HG03520 (cell line): ENCODE measurements at regions not wholly inside any gene's neighbourhood (a gene's known extent, or its start where the extent isn't known, plus 50 kb on each side); places are given as distances from the start of the nearest gene placed in this dataset.

Experiments
- ATAC-seq: cut with Tn5 transposase; IDR thresholded peaks from one replicate; pipeline ENCODE4 v1.9.1; 2021; ENCODE audit warnings: mild to moderate bottlenecking, moderate library complexity; ENCODE audit not compliant: unreplicated experiment

DNA sequence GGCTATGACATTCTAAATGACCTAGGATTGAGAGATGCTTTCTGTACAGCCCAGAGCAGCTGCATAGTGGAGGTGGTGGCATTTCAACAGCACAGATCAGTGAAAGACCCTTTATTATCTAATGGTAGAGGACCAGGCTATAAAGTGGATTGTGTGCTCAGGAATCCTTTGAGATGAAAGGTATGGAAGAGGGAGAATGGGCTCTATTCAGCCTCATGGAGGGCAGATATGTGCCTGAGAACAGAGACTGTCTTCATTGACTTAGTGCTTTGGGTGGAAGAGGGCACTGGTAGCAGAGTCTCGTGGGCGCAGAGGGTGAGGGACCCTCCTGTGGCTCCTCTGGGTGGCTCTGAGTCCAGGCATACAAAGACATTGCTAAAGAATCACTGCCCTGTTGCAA lies 130.0 kb upstream of the SLC24A5 start:
- no peak for ATAC-seq

DNA sequence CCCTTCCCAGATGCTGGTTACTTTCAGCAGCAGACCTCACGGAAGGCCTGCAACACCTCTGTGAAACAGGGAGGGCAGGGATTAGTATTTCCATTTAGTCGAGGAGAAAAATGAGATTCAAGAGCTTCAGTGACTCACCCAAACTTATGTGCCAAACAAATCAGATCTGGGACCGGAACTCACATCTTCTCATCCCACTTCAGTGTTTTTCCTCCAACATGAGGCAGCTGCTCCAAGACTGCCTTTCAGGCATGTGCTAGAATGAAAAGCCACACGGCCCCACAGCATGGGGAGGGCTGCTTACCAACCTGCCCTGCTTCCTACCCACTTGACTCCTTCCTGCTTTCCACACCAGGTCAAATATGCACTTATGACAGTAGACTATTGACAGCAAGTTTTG lies 129.4 kb upstream of the SLC24A5 start:
- no peak for ATAC-seq

DNA sequence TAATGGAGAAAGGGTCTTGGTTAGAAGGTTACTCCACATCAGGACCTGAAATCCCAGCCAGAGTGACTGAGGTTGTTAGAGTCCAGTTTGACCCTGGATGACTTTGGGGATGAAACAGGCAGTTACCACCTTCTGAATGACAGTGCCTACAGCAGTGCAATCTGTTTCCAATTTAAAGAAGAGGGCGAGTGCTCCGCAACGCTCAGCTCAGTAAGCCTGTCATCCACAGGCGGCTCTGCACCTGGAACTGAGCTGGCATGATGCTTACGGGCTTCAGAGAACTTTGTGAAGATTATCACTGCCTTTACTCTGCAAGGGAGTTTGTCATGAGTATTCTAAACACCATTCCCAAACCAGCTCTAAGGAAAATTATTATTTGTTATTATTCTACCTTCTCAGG lies 127.7 kb upstream of the SLC24A5 start:
- no peak for ATAC-seq

DNA sequence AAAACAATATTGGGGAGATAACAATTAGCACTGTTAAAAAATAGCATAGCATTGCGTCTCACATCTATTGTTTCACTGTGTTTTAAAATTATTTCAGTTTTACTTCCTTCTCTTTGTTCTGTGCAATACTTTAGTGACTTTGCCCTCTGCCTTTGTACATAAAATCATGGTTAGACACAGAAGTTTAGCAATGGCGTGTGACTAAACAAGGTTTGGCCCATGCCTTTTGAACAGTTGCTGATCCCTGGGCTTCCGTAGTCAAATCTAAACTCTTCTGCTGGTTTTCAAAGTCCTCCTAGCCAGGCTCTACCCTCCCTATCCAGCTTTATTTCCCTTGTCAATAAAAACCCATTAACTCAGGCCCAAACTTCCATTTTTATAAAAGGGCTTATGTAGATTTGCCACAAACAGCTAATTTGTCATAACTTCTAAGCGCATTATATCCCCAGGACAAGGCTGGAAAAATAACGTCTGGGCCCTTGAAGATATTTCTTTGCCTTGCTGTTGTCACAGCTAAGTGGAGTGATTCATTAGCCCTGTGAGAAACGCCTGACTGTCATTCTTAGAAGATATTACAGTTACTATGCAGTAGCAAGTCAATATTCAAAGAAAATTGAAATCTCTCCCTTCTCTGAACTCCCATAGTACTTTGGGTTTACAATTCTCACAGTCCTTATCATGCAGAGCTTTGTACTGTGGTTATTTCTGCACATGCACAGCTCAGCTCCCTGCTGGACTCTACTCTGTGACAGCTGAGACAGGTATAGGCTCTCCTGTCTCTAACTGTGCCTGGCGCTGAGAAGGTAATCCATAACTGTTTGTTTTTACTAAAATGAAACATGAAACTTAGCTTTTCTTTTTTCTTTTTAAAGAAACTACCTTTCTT lies 123.4 kb upstream of the SLC24A5 start:
- ATAC-seq, result no peak

DNA sequence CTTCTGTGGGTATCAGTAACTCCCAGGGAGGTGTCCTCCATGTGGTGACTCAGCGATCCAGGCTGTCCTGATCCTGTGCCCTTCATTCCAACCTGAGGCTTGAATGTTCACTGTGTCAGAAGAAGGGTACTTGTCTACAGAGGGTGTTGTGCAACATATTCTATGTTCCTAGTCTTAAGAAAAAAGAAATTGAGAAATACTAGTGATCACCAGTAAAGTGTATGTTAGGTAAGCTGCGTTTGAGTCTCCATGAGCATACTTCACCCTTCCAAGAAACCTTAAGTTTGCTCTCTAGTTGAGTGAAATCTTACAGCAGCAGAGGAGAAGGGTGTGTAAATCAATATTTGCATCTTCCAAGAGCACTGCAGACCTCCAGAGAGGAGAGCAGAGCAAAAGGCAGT lies 122.2 kb upstream of the SLC24A5 start:
- ATAC-seq, result no peak

DNA sequence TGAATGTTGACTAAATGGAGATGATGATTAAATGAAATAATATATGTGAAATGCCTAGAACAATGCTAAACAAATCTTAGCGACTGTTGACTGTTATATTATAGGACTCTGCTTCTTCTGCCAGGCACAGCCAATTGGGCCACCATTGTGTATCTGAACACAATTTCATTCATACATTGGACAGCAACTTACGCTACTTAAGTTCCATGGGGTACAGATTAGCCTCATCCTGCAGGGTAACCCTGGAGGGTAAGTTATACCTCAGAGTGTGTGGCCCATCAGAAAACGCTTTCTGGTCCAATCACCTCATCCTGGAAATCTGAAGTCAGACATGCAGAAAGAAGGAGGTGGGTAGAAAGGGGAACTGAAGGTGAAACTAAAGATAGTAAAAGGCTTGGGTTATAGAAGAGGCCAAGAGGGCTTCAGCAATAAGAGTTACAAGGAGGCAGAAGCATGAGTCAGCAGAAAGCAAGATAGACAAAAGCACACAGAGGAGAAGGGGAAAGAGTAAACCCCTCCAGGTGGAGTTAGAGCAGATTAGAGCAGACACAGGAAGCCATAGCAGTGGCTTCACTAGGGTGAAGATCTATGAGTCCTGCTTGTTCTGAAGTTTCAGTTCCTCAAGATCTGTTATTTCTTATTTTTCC lies 119.3 kb upstream of the SLC24A5 start:
- peak; percentile 91 for ATAC-seq

DNA sequence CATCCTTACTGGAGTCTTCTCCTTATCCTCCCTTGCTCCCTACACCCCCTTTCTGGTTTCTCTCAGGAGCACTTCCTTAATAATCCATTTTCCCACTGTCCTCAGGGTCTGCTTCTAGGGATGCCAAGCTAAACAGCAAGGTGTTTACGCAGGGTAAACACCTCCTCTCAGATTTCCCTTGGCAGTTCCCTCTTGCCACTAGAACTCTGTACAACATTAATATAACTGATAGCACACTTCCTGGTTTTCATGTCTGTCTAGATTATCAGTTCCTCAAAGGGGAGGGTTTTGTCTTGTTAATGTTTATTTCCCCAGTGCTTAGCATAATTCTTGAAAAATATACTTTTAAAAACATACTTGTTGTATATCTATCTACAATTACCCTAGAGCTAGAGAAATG lies 118.0 kb upstream of the SLC24A5 start:
- no peak for ATAC-seq

DNA sequence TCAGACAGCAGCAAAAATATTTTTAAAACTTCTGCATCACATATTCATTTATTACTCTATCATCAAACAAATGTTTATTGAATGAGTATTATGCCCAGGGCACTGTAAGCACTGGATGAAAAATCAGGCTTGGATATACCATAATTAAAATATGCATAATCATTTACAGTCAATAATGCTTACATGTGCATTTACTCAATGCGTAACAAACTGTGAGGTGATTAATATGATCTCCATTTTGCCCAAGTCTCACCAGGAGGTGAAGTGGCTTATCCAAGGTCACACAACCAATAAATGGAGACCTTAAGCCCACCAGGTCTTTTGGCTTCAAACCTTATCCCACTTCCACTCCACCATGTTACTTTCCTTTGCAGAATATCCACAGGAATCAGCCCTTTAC lies 117.3 kb upstream of the SLC24A5 start:
- ATAC-seq, result no peak

DNA sequence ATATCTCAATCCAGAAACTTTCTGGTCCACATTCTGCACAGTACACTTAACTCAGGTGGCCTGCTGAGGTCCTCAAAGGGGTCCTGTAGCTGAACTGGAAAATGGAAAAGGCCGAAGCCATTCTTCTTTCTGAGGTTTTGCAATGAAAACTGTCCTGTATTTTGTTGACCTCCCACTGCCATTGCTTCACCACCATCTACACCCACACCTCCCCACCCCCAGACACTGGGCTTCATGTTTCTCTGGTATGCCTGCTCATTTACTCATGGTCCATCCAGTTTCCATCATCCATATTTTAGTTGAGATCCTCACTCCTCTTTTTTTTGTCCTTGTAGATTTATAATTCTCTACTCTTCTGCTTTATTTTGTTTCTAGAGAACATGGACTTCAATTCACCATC lies 115.7 kb upstream of the SLC24A5 start:
- no peak for ATAC-seq

DNA sequence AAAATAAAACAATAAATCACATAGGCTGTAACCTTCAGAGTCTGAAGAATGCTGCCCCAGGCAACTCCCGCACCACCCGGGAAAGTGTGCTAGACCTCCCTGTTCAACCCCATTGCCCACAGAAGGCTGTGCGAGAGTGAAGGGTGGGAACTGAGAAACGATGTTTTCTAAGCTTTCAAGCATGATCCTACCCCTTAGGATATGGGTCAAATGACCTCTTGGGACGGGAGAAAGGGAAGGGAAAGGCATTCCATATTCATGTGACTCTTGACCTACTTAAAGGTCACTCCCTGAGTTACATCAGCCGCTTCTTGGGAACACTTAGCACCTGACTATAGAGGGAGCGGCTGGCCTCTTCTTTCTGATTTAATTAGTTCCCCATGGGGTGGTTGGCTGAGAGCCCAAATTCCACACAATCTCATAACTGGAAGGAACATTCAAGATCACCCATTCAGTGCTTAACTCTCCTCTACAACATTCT lies 114.7 kb upstream of the SLC24A5 start:
- ATAC-seq, result no peak

DNA sequence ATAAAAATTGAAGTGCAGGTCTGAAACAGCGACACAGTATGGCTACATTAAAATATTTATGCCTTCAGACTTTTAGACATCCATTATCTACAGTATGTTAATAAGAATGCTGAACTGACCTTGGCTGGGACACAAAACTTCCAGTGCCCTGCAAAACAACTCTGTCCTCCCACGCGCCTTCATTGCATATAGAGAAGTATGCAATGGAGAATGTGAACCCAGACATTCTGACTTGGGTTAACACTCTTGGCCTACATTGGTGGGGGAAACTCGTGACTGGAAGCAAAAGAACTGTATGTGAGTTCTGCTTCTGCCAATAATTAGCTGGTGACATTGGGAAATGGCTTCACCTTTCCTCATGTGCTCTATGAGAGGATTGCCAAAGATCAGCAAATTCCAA lies 110.5 kb upstream of the SLC24A5 start:
- ATAC-seq, result no peak

DNA sequence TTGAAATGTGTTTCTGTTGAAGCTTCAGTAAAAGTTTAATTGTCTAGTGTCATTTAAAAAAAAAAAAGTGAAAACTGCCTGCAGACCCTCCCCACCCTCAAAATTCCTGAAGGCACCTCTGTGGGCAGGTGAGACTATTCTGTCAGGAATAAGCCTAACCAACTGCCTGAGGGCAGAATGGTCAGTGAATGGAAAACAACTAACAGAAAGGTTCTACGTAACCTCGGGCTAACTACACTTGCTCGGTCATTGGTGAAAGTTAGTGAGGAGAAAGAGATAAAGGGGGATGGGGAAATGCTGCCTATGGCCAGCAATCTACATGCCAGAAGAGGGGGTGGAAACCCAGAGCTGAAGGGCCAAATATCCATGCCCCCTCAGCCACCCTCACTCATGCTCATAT lies 108.6 kb upstream of the SLC24A5 start:
- ATAC-seq, result no peak

DNA sequence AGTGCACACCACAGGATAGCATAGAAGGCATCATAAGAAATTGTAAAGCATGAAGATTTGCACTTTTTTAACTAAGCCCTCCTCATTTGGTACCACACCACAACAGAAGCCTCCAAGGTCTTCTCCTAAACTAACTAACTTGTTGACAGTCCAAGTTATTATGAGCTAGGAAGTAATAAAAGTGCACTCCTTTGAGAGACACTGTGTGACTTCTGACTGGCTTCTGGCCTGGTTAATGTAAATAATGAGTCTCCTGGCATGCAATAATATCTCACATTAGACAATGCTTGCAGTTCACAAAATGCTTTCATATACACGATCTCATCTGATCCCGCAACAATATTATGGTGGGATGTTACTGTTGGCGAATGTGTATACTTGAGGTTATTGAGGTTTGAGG lies 103.9 kb upstream of the SLC24A5 start:
- no peak for ATAC-seq

DNA sequence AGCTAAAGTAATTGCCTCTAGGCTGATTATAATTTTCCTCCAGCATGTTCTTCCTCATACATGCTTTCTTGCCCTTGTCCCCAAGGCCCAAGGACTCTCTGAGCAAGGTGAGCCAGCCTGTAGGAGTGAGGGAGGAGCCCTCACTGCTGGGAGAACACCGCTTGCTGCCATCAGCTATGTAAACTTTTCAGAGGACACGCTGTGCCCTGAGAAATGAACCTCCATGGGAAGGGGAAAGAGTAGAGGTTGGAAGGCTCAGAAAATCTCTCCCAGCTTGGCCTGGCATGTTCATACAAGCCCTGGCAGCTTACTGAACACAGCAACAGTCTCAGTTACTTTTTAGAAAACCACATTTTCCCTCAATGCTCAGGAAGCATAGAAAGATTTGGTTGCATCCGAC lies 103.0 kb upstream of the SLC24A5 start:
- no peak for ATAC-seq

DNA sequence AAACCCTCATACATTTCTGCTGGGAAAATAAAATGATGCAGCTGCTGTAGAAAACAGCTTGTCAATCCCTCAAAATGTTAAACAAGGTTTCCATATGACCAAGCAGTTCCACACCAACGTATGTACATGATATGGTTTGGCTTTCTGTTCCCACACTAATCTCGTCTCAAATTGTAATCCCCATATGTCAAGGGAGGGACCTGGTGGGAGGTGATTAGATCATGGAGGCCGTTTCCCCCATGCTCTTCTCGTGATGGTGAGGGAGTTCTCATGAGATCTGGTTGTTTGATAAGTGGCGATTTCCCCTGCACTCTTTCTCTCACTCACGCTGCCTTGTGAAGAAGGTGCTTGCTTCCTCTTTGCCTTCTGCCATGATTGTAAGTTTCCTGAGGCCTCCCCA lies 100.6 kb upstream of the SLC24A5 start:
- no peak for ATAC-seq

DNA sequence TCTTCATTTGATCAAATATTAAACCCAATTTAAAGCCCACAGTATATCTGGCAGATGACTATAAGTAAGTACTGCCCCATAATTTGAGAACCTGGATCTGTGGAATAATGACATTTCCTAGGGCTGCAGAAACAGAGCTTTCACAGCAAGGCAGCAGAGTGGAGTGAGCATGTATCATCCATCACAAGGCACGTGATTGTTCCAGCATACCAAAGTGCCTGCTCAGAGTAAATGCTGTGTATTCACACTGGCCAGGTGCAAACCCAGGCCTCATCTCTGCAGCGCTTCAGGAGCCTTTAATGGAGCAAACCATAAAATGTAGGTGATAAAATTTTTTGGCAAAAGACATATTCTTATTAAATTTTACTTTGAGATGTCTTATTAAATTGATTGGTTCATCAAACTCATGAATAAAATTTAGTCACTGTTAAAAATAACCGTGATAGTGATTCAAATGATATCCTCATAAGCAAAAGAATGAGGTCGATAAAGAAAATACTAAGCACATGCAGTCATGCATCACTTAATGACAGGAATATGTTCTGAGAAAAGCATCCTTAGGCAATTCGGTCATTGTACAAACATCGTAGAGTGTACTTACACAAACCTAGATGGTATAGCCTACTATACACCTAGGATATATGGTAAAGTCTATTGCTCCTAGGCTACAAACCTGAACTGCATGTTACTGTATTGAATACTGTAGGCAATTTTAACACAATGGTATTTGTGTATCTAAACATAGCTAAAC lies 99.3 kb upstream of the SLC24A5 start:
- ATAC-seq, result no peak

DNA sequence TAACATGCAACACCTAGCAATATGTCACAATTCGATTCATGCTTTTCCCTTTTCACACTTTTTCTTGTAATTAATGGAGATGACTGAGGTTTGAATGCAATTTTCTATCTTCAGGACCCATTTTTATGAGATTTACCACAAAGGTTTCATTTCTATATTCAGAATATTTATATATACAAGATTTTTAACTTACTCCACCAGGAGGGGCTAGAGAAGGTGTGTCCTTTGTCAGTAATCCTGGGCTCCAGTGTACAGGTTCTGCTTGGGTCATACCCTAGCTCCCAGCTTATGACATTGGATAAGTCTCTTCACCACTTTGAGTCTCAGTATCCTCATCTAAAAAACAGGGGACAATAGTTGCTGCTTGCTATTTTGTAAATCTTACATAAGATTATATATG lies 95.7 kb upstream of the SLC24A5 start:
- no peak for ATAC-seq

DNA sequence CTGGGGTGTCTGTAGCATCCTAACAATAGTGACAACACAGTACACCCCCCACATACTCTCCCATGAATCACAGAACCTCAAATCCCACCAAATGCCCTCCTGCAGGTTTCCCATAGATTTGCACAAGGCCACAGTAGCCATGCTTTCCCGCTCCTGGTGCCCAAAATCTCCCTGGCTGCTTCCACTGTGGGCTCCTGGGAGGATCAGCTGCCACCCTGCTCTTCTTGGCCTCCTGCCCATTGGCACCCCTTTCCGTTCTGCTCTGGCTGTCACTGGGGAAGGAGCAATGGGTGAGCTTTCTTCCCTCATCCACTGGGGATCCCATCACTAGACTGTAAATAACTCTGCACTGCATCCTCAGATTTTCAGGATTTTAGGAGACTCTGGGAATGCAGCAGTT lies 92.1 kb upstream of the SLC24A5 start:
- no peak for ATAC-seq

DNA sequence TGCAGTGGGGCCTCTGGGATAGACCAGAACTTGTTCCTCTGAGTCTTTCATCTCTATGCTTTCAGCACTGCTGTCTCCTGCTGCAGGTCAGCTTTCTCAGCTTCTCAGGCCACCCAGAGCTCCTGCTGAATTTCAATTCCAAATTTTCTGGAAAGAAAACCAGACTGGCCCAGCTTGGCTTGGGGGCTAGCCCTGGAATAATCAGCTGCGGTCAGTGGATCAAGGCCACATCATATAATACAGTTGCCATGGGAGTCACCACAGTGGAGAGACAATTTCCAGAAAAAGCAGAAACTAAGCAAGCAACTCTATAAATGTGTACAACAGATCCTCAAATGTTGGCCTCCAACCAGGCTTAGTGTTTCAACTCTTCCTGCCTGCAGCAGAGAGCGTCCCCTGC lies 91.1 kb upstream of the SLC24A5 start:
- no peak for ATAC-seq

DNA sequence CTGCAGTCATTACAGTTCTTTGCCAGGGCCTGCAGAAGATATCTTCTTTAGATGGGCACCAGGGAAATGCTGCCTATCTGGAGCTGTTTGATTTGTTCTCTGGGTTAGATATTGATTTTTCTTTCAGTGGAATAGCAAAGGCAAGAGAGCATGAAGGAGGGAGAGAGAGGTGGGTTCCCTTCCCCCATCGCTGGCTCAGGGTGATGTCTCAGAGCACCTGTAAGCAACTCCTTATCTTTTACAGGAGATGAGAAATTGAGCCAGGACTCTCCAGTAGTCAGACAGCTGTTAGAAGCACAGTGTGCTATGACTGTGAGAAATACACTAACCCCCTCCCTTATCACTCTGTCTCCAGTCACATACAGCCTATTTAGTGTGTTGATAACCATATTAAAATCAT lies 89.3 kb upstream of the SLC24A5 start:
- no peak for ATAC-seq

DNA sequence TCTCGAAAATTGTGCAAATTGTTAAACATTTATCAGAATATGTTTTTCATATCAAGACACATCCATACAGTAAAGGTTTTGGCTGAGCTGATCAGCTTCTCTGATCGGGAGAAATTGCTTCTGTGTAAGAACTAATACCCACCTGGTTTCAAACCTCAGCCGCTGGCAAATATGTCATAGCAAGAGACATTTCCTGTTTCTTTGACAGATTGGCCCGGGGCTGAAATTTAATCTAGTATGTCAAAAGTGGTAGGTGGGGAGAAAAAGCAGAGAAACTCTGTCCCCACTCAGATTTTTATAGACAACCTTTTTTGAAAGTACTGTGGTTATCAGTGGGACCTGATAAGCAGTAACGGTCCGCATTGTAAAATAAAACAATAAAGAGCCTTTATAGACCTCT lies 88.8 kb upstream of the SLC24A5 start:
- ATAC-seq, result no peak

DNA sequence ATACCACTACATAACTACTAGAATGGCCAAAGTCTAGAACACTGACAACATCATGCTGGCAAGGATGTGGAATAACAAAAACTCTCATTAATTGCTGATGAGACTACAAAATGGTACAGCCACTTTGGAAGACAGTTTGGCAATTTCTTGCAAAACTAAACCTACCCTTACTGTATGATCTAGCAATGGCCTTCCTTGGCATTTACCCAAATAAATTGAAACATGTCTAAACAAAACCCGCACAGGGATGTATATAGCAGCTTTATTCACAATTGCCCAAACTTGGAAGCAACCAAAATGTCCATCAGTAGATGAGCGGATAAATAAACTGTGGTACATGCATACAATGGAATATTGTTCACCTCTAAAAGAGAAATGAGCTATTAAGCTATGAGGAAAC lies 87.9 kb upstream of the SLC24A5 start:
- ATAC-seq, result no peak
